Adrenal gland (tissue), 9 donors: ENCODE measurements at regions not wholly inside any gene's neighbourhood (a gene's known extent, or its start where the extent isn't known, plus 50 kb on each side); places are given as distances from the start of the nearest gene placed in this dataset.

Source experiments
- DNase-seq, 7 donors: peaks; one replicate each; pipeline ENCODE4 v3.0.0-alpha.2; 2019 to 2020
- H3K27ac ChIP-seq, 5 donors: fragments of 200-600 bp; sonication (generic) in 4 of 5; 1 replicate in 3 of 5; 2 replicates in 2 of 5; pipeline versions ENCODE4 v1.5.1 to v1.8.0; 2016 to 2020; ENCODE audit warnings: mild to moderate bottlenecking in 1 of 5
- H3K27me3 ChIP-seq: fragments of 200-600 bp; 2 replicates; pipeline ENCODE4 v1.8.0; 2021
- H3K36me3 ChIP-seq, 2 donors: fragments of 200-600 bp; replicated peaks in 1 of 2; 1 replicate in 1 of 2; 2 replicates in 1 of 2; pipeline versions ENCODE4 v1.5.1 to v1.8.0; 2018 to 2022
- H3K4me1 ChIP-seq, 2 donors: fragments of 200-600 bp; replicated peaks in 1 of 2; 1 replicate in 1 of 2; 2 replicates in 1 of 2; pipeline versions ENCODE4 v1.5.1 to v1.8.0; 2018 to 2021
- H3K4me3 ChIP-seq, 4 donors: fragments of 200-600 bp; sonication (generic) in 3 of 4; one replicate each; pipeline ENCODE4 v1.5.1; 2016 to 2018
- H3K9me3 ChIP-seq, 3 donors: fragments of 200-600 bp; sonication (generic) in 1 of 3; replicated peaks in 1 of 3; 1 replicate in 2 of 3; 2 replicates in 1 of 3; pipeline versions ENCODE4 v1.5.1 to v1.8.0; 2016 to 2021
- POLR2A ChIP-seq, 2 donors: fragments of 450-650 bp; IDR thresholded peaks; one replicate each; pipeline ENCODE4 v1.6.1; 2017; ENCODE audit warnings: antibody characterized with exemption in 2 of 2, mild to moderate bottlenecking in 2 of 2, moderate library complexity in 1 of 2
- WGBS, 4 donors: extraction: QIAGEN DNeasy Blood & Tissue Kit in 2 of 4; methylation state at CpG; one replicate each; pipeline versions ENCODE4 v1.1.5 to v1.1.7; 2013 to 2017; 5-methylcytosine and 5-hydroxymethylcytosine counted together
- intact Hi-C, 2 donors: fragments of 100-400 bp; cut with DNase I; formaldehyde crosslinking; loops; one replicate each; pipeline versions ENCODE4 v1.14.1 to v1.15.0; 2022 to 2023
- TF ChIP-seq, protein P1 (sequence below), 6 experiments: fragments of 450-650 bp in 4 of 6; fragments of 200-600 bp in 2 of 6; sonication (generic) in 1 of 6; IDR thresholded peaks; 1 replicate in 5 of 6; 2 replicates in 1 of 6; pipeline versions ENCODE4 v1.5.1 to v1.8.0; 2016 to 2021; ENCODE audit warnings: antibody characterized with exemption in 6 of 6, mild to moderate bottlenecking in 2 of 6, moderate library complexity in 1 of 6
- donor health status: healthy with polysubstance abuse.
- donor health status: Bipolar disorder and iron deficiency.
- donor health status: DM: yes; HTN: yes; CAD: no.
- donor health status: DM: no; HTN: no; CAD: no.
- donor health status: DM: no; HTN: no; CAD: no.

DNA sequence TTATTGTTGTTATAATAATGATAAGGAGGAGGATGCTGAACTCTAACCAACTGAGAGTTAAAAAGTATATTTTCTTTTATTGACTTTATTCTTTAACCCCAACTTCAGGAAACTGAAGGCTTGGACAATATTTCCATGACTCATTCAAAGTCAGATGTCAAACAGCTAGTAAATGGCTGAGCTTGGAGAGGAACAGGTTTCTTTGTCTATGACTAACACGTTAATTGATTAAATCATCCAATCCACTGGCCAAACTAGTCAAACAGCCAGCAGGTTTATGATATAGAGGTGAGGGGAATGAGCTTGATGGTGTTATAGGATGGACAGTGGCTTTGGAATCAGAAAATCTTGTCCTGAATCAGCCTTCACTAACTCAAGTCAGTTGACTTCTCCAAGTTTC, 119.1 kb upstream of the WDR11 start:
- no peak overlapping the region for H3K27ac ChIP-seq
- intact Hi-C loops, result loop anchor here in 1 of 2 donors (5.0 kb wide), 1 partner anchor 310 kb away; no protein-coding TSS in a partner anchor
- no peaks in the 10 kb centered on the region for H3K9me3 ChIP-seq
- DNase-seq, result no peak
- WGBS, 4 donors, result 53 to 80% (median 77%) methylated on average over 1 of the region's 1 CpG
- H3K36me3 ChIP-seq, result no peaks in the 10 kb centered on the region
- TF ChIP-seq, protein P1, sequence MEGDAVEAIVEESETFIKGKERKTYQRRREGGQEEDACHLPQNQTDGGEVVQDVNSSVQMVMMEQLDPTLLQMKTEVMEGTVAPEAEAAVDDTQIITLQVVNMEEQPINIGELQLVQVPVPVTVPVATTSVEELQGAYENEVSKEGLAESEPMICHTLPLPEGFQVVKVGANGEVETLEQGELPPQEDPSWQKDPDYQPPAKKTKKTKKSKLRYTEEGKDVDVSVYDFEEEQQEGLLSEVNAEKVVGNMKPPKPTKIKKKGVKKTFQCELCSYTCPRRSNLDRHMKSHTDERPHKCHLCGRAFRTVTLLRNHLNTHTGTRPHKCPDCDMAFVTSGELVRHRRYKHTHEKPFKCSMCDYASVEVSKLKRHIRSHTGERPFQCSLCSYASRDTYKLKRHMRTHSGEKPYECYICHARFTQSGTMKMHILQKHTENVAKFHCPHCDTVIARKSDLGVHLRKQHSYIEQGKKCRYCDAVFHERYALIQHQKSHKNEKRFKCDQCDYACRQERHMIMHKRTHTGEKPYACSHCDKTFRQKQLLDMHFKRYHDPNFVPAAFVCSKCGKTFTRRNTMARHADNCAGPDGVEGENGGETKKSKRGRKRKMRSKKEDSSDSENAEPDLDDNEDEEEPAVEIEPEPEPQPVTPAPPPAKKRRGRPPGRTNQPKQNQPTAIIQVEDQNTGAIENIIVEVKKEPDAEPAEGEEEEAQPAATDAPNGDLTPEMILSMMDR (IDR thresholded peaks at IDR 0.05), result no peak
- no peak for TF ChIP-seq POLR2A (IDR thresholded peaks at IDR 0.05)
- no peaks in the 10 kb centered on the region for H3K27me3 ChIP-seq
- no peaks in the 10 kb centered on the region for H3K4me1 ChIP-seq
- H3K4me3 ChIP-seq, result no peak overlapping the region

GRCh38 chr10:120732643-120733313, 118.4 kb upstream of the WDR11 start:
- H3K9me3 ChIP-seq, result no peaks in the 10 kb centered on the region
- no peaks in the 10 kb centered on the region for H3K27me3 ChIP-seq
- no peaks in the 10 kb centered on the region for H3K36me3 ChIP-seq
- 89 to 92% (median 89%) methylated on average over 4 of the region's 4 CpGs for WGBS, 4 donors
- TF ChIP-seq, protein P1 (IDR thresholded peaks at IDR 0.05), result no peak
- no peak for TF ChIP-seq POLR2A (IDR thresholded peaks at IDR 0.05)
- no peak for DNase-seq
- H3K4me3 ChIP-seq, result no peak overlapping the region
- H3K27ac ChIP-seq, result no peak overlapping the region
- intact Hi-C loops, result loop anchor here in 1 of 2 donors (5.0 kb wide), 1 partner anchor 310 kb away; no protein-coding TSS in a partner anchor
- H3K4me1 ChIP-seq, result no peaks in the 10 kb centered on the region

- H3K27ac ChIP-seq, result no peak overlapping the region
- intact Hi-C loops, result loop anchor here in 1 of 2 donors (5.0 kb wide), 1 partner anchor 312 kb away; no protein-coding TSS in a partner anchor
- no peaks in the 10 kb centered on the region for H3K9me3 ChIP-seq
- no peak for DNase-seq
- WGBS, 4 donors, result 67 to 73% (median 72%) methylated on average over 6 of the region's 6 CpGs
- TF ChIP-seq POLR2A (IDR thresholded peaks at IDR 0.05), result no peak
- TF ChIP-seq, protein P1 (IDR thresholded peaks at IDR 0.05), result no peak
- H3K4me3 ChIP-seq, result no peak overlapping the region
- no peaks in the 10 kb centered on the region for H3K27me3 ChIP-seq
- no peaks in the 10 kb centered on the region for H3K36me3 ChIP-seq
- no peaks in the 10 kb centered on the region for H3K4me1 ChIP-seq
These were observed 116.6 kb upstream of the WDR11 start for GRCh38 chr10:120734483-120735078.

- Histone ChIP-seq H3K27ac (no peak overlapping the region), H3K27me3 (no peaks in the 10 kb centered on the region), H3K36me3 (no peaks in the 10 kb centered on the region), H3K9me3 (no peaks in the 10 kb centered on the region), H3K4me3 (no peak overlapping the region), H3K4me1 (no peaks in the 10 kb centered on the region)
- no peak for DNase-seq
- intact Hi-C loops, result no loop called here
- TF ChIP-seq, protein P1 (IDR thresholded peaks at IDR 0.05), result no peak
- no peak for TF ChIP-seq POLR2A (IDR thresholded peaks at IDR 0.05)
- WGBS, 4 donors, result 71 to 83% (median 78%) methylated on average over 4 to 5 of the region's 5 CpGs
These were observed 115.8 kb upstream of the WDR11 start for GRCh38 chr10:120735315-120735714.
